K562 (cell line): ENCODE measurements at regions not wholly inside any gene's neighbourhood (a gene's known extent, or its start where the extent isn't known, plus 50 kb on each side); places are given as distances from the start of the nearest gene placed in this dataset.

Experiments
- ATAC-seq: fragments of 200-7000 bp; cut with Tn5 transposase; 3 replicates; pipeline ENCODE4 v1.9.1; 2020; ENCODE audit warnings: moderate library complexity
- BruUV-seq: library from RNA; stranded (reverse); fragments of 400-500 nt; replicated peaks from 2 replicates; lab custom pipeline; 2021; lab: Mats Ljungman, UMichigan
- CTCF ChIA-PET: fragments of 300-600 bp; formaldehyde crosslinking; extraction: SDS; loops from one replicate; lab custom pipeline; 2021; ENCODE audit warnings: low intra/inter-chr PET ratio; lab: Yijun Ruan, JAX
- POLR2A ChIA-PET: fragments of 300-600, 350-650 bp; sonication (Branson Sonifier 250); formaldehyde crosslinking; extraction: SDS; loops from one replicate; lab custom pipeline; 2021; ENCODE audit warnings: antibody characterized with exemption, inconsistent platforms; lab: Yijun Ruan, JAX
- DNase-seq, 4 experiments: peaks; one replicate each; pipeline versions ENCODE4 v3.0.0 to v3.0.0-alpha.2; 2011 to 2018; ENCODE audit warnings: low spot score in 3 of 4, mixed read lengths in 3 of 4; ENCODE audit errors: extremely low read depth in 1 of 4
- FAIRE-seq: peaks from 2 replicates; lab custom pipeline; 2011; peaks lifted over from hg19 to GRCh38; lab: Jason Lieb, UNC
- H2AFZ ChIP-seq: 2 replicates; pipeline ENCODE4 v1.6.0; 2011; ENCODE audit warnings: low read depth, low read length, control low read depth, inconsistent platforms
- H3K27ac ChIP-seq: fragments of 200-600 bp; 3 replicates; pipeline ENCODE4 v1.8.0; 2011; ENCODE audit warnings: low read depth, mild to moderate bottlenecking, control low read depth, inconsistent platforms, low read length, moderate library complexity, mixed read lengths; ENCODE audit errors: extremely low read depth
- H3K27me3 ChIP-seq, 2 experiments: fragments of 300-600 bp in 1 of 2; 2 replicates in 1 of 2; 3 replicates in 1 of 2; pipeline versions ENCODE4 v1.6.0 to v1.8.0; 2011; ENCODE audit warnings: inconsistent platforms in 2 of 2, low read length in 2 of 2, mild to moderate bottlenecking in 1 of 2, mixed read lengths in 1 of 2, moderate library complexity in 1 of 2; ENCODE audit not compliant: control insufficient read depth in 2 of 2, insufficient read depth in 2 of 2
- H3K36me3 ChIP-seq: fragments of 300-600 bp; 3 replicates; pipeline ENCODE4 v1.8.0; 2011; ENCODE audit warnings: mild to moderate bottlenecking, low read length, inconsistent platforms; ENCODE audit not compliant: control insufficient read depth, insufficient read depth
- H3K4me1 ChIP-seq, 2 experiments: fragments of 200-600 bp in 1 of 2; replicated peaks in 1 of 2; 2 replicates in 1 of 2; 3 replicates in 1 of 2; pipeline versions ENCODE4 v1.5.1 to v1.8.0; 2011; ENCODE audit warnings: inconsistent platforms in 2 of 2, low read length in 2 of 2, mild to moderate bottlenecking in 1 of 2, mixed read lengths in 1 of 2, moderate library complexity in 1 of 2; ENCODE audit not compliant: control insufficient read depth in 2 of 2, insufficient read depth in 2 of 2
- H3K4me2 ChIP-seq: 2 replicates; pipeline ENCODE4 v1.6.1; 2011; ENCODE audit warnings: low read length, control low read depth, inconsistent platforms, mixed read lengths; ENCODE audit not compliant: insufficient read depth
- H3K4me3 ChIP-seq: fragments of 200-600 bp; sonication (generic), shearing (Covaris generic); 2 replicates; pipeline ENCODE4 v1.5.1; 2016; ENCODE audit warnings: control low read depth, inconsistent platforms
- H3K79me2 ChIP-seq: fragments of 200-600 bp; 3 replicates; pipeline ENCODE4 v1.8.0; 2011; ENCODE audit warnings: low read length, inconsistent platforms; ENCODE audit not compliant: control insufficient read depth, insufficient read depth
- H3K9ac ChIP-seq, 2 experiments: 2 replicates each; pipeline versions ENCODE4 v1.6.0 to v1.6.1; 2011; ENCODE audit warnings: low read depth in 2 of 2, low read length in 2 of 2, control low read depth in 1 of 2, inconsistent platforms in 1 of 2, mild to moderate bottlenecking in 1 of 2, mixed read lengths in 1 of 2; ENCODE audit not compliant: insufficient read depth in 1 of 2
- H3K9me1 ChIP-seq: one replicate; pipeline ENCODE4 v1.6.0; 2011; ENCODE audit warnings: inconsistent platforms, mild to moderate bottlenecking, low read length, moderate library complexity; ENCODE audit not compliant: control insufficient read depth, insufficient read depth
- H3K9me3 ChIP-seq: replicated peaks from 2 replicates; pipeline ENCODE4 v1.5.1; 2011; ENCODE audit warnings: low read depth, low read length, inconsistent platforms; ENCODE audit not compliant: control insufficient read depth, insufficient read depth
- H4K20me1 ChIP-seq: replicated peaks from 2 replicates; pipeline ENCODE4 v1.6.1; 2011; ENCODE audit warnings: low read length, inconsistent platforms, mixed read lengths; ENCODE audit not compliant: control insufficient read depth, insufficient read depth
- FOS ChIP-seq: IDR thresholded peaks from 3 replicates; pipeline ENCODE4 v1.6.1; 2011; ENCODE audit not compliant: insufficient read length; ENCODE audit errors: extremely low read depth
- PATZ1 ChIP-seq: fragments of 250-450 bp; sonication (Bioruptor Pico); IDR thresholded peaks from 2 replicates; pipeline ENCODE4 v1.5.0; 2020; ENCODE audit warnings: mild to moderate bottlenecking, borderline replicate concordance
- PTTG1 ChIP-seq: fragments of 450-650 bp; IDR thresholded peaks from 2 replicates; pipeline ENCODE4 v1.6.1; 2016; ENCODE audit warnings: low read depth, mild to moderate bottlenecking, missing genetic modification characterization, missing compliant biosample characterization
- TAF1 ChIP-seq: IDR thresholded peaks from 2 replicates; pipeline ENCODE4 v1.6.1; 2011; ENCODE audit warnings: mild to moderate bottlenecking, low read length, moderate library complexity; ENCODE audit not compliant: insufficient read depth, control insufficient read depth, severe bottlenecking; ENCODE audit errors: extremely low read depth
- ZBTB40 ChIP-seq, 2 experiments: fragments of 450-650 bp in 1 of 2; sonication (generic) in 1 of 2; formaldehyde crosslinking in 1 of 2; IDR thresholded peaks; 2 replicates each; pipeline versions ENCODE4 v1.7.1 to v1.9.0; 2016 to 2022; ENCODE audit warnings: inconsistent platforms in 1 of 2, mild to moderate bottlenecking in 1 of 2, missing genetic modification reagents in 1 of 2
- ZKSCAN1 ChIP-seq: fragments of 150-350 bp; IDR thresholded peaks from 2 replicates; pipeline ENCODE4 v1.6.1; 2016; ENCODE audit warnings: low read depth, low read length
- WGBS: fragments of 100-300 bp; shearing (Covaris generic); methylation state at CpG from one replicate; pipeline ENCODE4 v1.1.6; 2016; ENCODE audit warnings: low coverage, mixed read lengths; ENCODE audit not compliant: insufficient coverage; ENCODE audit errors: missing lambda C conversion rate; 5-methylcytosine and 5-hydroxymethylcytosine counted together
- in situ Hi-C: fragments of 300-500 bp; cut with MboI; formaldehyde crosslinking; loops from 4 replicates; pipeline ENCODE4 v1.15.0; 2018; ENCODE audit warnings: inconsistent platforms, mixed read lengths
- intact Hi-C: fragments of 100-400 bp; cut with micrococcal nuclease; formaldehyde crosslinking; loops from 2 replicates; pipeline ENCODE4 v1.14.2; 2022

- no peak for TF ChIP-seq FOS
- TF ChIP-seq PTTG1 (tag): no peak
- no peak for TF ChIP-seq ZBTB40 (IDR thresholded peaks at IDR 0.05)
- TF ChIP-seq ZBTB40 (CRISPR knock-in tag; IDR thresholded peaks at IDR 0.05): no peak
- TF ChIP-seq PATZ1 (CRISPR knock-in tag): no peak
- no peak for TF ChIP-seq ZKSCAN1
- TF ChIP-seq TAF1: no peak
- no peak overlapping the region for H2AFZ ChIP-seq
- no peaks in the 10 kb centered on the region for H3K9me1 ChIP-seq
- H3K9ac ChIP-seq: no peak overlapping the region
- CTCF ChIA-PET: no interaction called here
- no TSS peak for BruUV-seq
- H4K20me1 ChIP-seq: no peaks in the 10 kb centered on the region
- H3K27me3 ChIP-seq: no peaks in the 10 kb centered on the region
- intact Hi-C loops (no loop called here), in situ Hi-C loops (no loop called here)
- no peaks in the 10 kb centered on the region for H3K79me2 ChIP-seq
- H3K4me3 ChIP-seq: no peak overlapping the region
- no peak overlapping the region for H3K4me2 ChIP-seq
- H3K4me1 ChIP-seq: no peaks in the 10 kb centered on the region
- no peak for DNase-seq
- H3K27ac ChIP-seq: no peak overlapping the region
- POLR2A ChIA-PET: no interaction called here
- no peak for ATAC-seq
- no peaks in the 10 kb centered on the region for H3K9me3 ChIP-seq
- H3K36me3 ChIP-seq: no peaks in the 10 kb centered on the region
- no peak for FAIRE-seq
- WGBS: 0% methylated on average over 4 of the region's 4 CpGs
These were observed 329.9 kb upstream of the CELF2 start for GRCh38 chr10:10687751-10688150.
